ENCODE measurements at regions not wholly inside any gene's neighbourhood (a gene's known extent, or its start where the extent isn't known, plus 50 kb on each side); places are given as distances from the start of the nearest gene placed in this dataset.

- ChIA-PET CTCF (no interaction called here), POLR2A (no interaction called here)
- Mint-ChIP-seq H3K27ac (no peak overlapping the region), H3K27me3 (ENCODE audit: low read depth) (no peaks in the 10 kb centered on the region), H3K9me3 (no peaks in the 10 kb centered on the region), H3K4me3 (no peak overlapping the region), H3K36me3 (no peaks in the 10 kb centered on the region), H3K4me1 (peaks cover 5% of the 10 kb centered on the region; the same call in 1 of the 2 replicates)
- ATAC-seq (no peak), DNase-seq (ENCODE audit: low spot score) (no peak)
- TF ChIP-seq ZNF138 (CRISPR knock-in tag; conservative IDR thresholded peaks at IDR 0.05) = no peak
- no peak for TF ChIP-seq STAT6 (CRISPR knock-in tag; conservative IDR thresholded peaks at IDR 0.05; ENCODE audit: low read depth)
- TF ChIP-seq E2F5 (CRISPR knock-in tag; IDR thresholded peaks at IDR 0.05) = no peak
- TF ChIP-seq USF1 (CRISPR knock-in tag; IDR thresholded peaks at IDR 0.05) = no peak
- no peak for TF ChIP-seq ATF2 (CRISPR knock-in tag; IDR thresholded peaks at IDR 0.05; ENCODE audit: borderline replicate concordance, low read depth)
- TF ChIP-seq NFATC4 (CRISPR knock-in tag; IDR thresholded peaks at IDR 0.05) = no peak
- TF ChIP-seq FOXP4 (CRISPR knock-in tag; IDR thresholded peaks at IDR 0.05) = no peak
- no peak for TF ChIP-seq NFE2L1 (CRISPR knock-in tag; IDR thresholded peaks at IDR 0.05)
- TF ChIP-seq ZNF121 (CRISPR knock-in tag; IDR thresholded peaks at IDR 0.05) = no peak
- TF ChIP-seq ZNF425 (CRISPR knock-in tag; conservative IDR thresholded peaks at IDR 0.05) = no peak
- TF ChIP-seq ARID4B (CRISPR knock-in tag; IDR thresholded peaks at IDR 0.05; ENCODE audit: borderline replicate concordance) = no peak
- TF ChIP-seq RELA (CRISPR knock-in tag; IDR thresholded peaks at IDR 0.05; ENCODE audit: borderline replicate concordance) = no peak
- TF ChIP-seq AFF4 (CRISPR knock-in tag; IDR thresholded peaks at IDR 0.05; ENCODE audit: borderline replicate concordance) = no peak
- TF ChIP-seq JUN (CRISPR knock-in tag; IDR thresholded peaks at IDR 0.05) = no peak
Observed at GRCh38 chr11:90525962-90526361, 303.1 kb upstream of the CHORDC1 start.
